ENCODE measurements at regions not wholly inside any gene's neighbourhood (a gene's known extent, or its start where the extent isn't known, plus 50 kb on each side); places are given as distances from the start of the nearest gene placed in this dataset.

- TF ChIP-seq CTCF (conservative IDR thresholded peaks at IDR 0.05) = no peak
- TF ChIP-seq EZH2 (IDR thresholded peaks at IDR 0.05; ENCODE audit: low read depth) = no peak
Observed at GRCh38 chr3:69547461-69547880, 161.6 kb upstream of the FRMD4B start.
